SK-N-SH (cell line): ENCODE measurements at regions not wholly inside any gene's neighbourhood (a gene's known extent, or its start where the extent isn't known, plus 50 kb on each side); places are given as distances from the start of the nearest gene placed in this dataset.
A peak's percentile ranks its signal among the peaks of the same experiment; 100 is the strongest.

ENCODE experiments used
- CTCF ChIA-PET: fragments of 300-600, 350-600 bp; formaldehyde crosslinking; extraction: SDS; loops from one replicate; lab custom pipeline; 2021; lab: Yijun Ruan, JAX
- POLR2A ChIA-PET: fragments of 350-600 bp; sonication (Branson Sonifier 250); formaldehyde crosslinking; extraction: SDS; loops from one replicate; lab custom pipeline; 2020; ENCODE audit warnings: antibody characterized with exemption, inconsistent platforms; lab: Yijun Ruan, JAX
- DNase-seq: peaks from one replicate; pipeline ENCODE4 v3.0.0; 2012
- H2AFZ ChIP-seq: fragments of 200-600 bp; sonication (generic); 2 replicates; pipeline ENCODE4 v1.8.1; 2016; ENCODE audit warnings: antibody characterized with exemption, mild to moderate bottlenecking, low read depth
- H3F3A ChIP-seq: fragments of 200-600 bp; sonication (generic); replicated peaks from 2 replicates; pipeline ENCODE3; 2016; ENCODE audit warnings: antibody characterized with exemption, mild to moderate bottlenecking; ENCODE audit not compliant: insufficient read depth
- H3K27ac ChIP-seq, 2 experiments: fragments of 200-500 bp in 1 of 2; fragments of 200-600 bp in 1 of 2; sonication (Bioruptor generic) in 1 of 2; sonication (generic), shearing (Covaris generic) in 1 of 2; 2 replicates each; pipeline versions ENCODE4 v1.5.1 to v1.6.1; 2014 to 2016; ENCODE audit warnings: low read depth in 2 of 2, inconsistent platforms in 1 of 2, low read length in 1 of 2, mild to moderate bottlenecking in 1 of 2, mixed read lengths in 1 of 2
- H3K27me3 ChIP-seq: fragments of 200-600 bp; sonication (generic), shearing (Covaris generic); 2 replicates; pipeline ENCODE4 v1.6.1; 2016; ENCODE audit warnings: mixed run types; ENCODE audit not compliant: insufficient read depth
- H3K36me3 ChIP-seq, 2 experiments: fragments of 200-500 bp in 1 of 2; fragments of 200-600 bp in 1 of 2; sonication (Bioruptor generic) in 1 of 2; sonication (generic) in 1 of 2; replicated peaks in 1 of 2; 2 replicates each; pipeline versions ENCODE3 to v1.5.1; 2014 to 2016; ENCODE audit warnings: low read length in 1 of 2, mild to moderate bottlenecking in 1 of 2; ENCODE audit not compliant: insufficient read depth in 2 of 2, control insufficient read depth in 1 of 2
- H3K4me1 ChIP-seq, 2 experiments: fragments of 200-500 bp in 1 of 2; fragments of 200-600 bp in 1 of 2; sonication (Bioruptor generic) in 1 of 2; sonication (generic), shearing (Covaris generic) in 1 of 2; 2 replicates each; pipeline versions ENCODE4 v1.5.1 to v1.6.1; 2014 to 2016; ENCODE audit warnings: low read depth in 1 of 2, low read length in 1 of 2, mixed run types in 1 of 2; ENCODE audit not compliant: insufficient read depth in 2 of 2, control insufficient read depth in 1 of 2
- H3K4me2 ChIP-seq: fragments of 200-600 bp; sonication (generic), shearing (Covaris generic); 2 replicates; pipeline ENCODE4 v1.6.1; 2017; ENCODE audit warnings: mixed run types
- H3K4me3 ChIP-seq, 2 experiments: fragments of 200-500 bp in 1 of 2; fragments of 200-600 bp in 1 of 2; sonication (Bioruptor generic) in 1 of 2; sonication (generic), shearing (Covaris generic) in 1 of 2; 2 replicates each; pipeline versions ENCODE4 v1.5.1 to v1.8.1; 2014 to 2016; ENCODE audit warnings: low read depth in 2 of 2, inconsistent platforms in 1 of 2, low read length in 1 of 2, mild to moderate bottlenecking in 1 of 2, mixed read lengths in 1 of 2, moderate library complexity in 1 of 2
- H3K79me2 ChIP-seq: fragments of 200-600 bp; sonication (generic); 2 replicates; pipeline ENCODE4 v1.8.1; 2017; ENCODE audit warnings: mild to moderate bottlenecking; ENCODE audit not compliant: insufficient read depth
- H3K9ac ChIP-seq: fragments of 200-600 bp; sonication (generic); 2 replicates; pipeline ENCODE4 v1.6.1; 2017; ENCODE audit warnings: mixed run types
- H3K9me2 ChIP-seq: fragments of 200-600 bp; sonication (generic); 2 replicates; pipeline ENCODE4 v1.6.1; 2017; ENCODE audit warnings: mixed run types
- H3K9me3 ChIP-seq: fragments of 200-600 bp; sonication (generic); 2 replicates; pipeline ENCODE4 v1.6.1; 2017; ENCODE audit warnings: mixed run types, mild to moderate bottlenecking, moderate library complexity
- H4K20me1 ChIP-seq: fragments of 200-600 bp; sonication (generic); 2 replicates; pipeline ENCODE4 v1.6.1; 2017; ENCODE audit warnings: mild to moderate bottlenecking, mixed run types; ENCODE audit not compliant: insufficient read depth
- EP300 ChIP-seq, 2 experiments: IDR thresholded peaks; 2 replicates each; pipeline versions ENCODE4 v1.4.0 to v1.6.1; 2012; ENCODE audit warnings: borderline replicate concordance in 1 of 2, low read depth in 1 of 2, low read length in 1 of 2
- GATA2 ChIP-seq: sonication (generic); formaldehyde crosslinking; IDR thresholded peaks from 2 replicates; pipeline ENCODE4 v1.5.0; 2020; ENCODE audit warnings: mild to moderate bottlenecking, missing genetic modification reagents
- NFIC ChIP-seq: IDR thresholded peaks from 2 replicates; pipeline ENCODE4 v1.4.0; 2012; ENCODE audit warnings: borderline replicate concordance
- POLR2AphosphoS5 ChIP-seq: IDR thresholded peaks from 2 replicates; pipeline ENCODE4 v1.6.1; 2012; ENCODE audit warnings: low read depth, low read length
- RAD21 ChIP-seq: IDR thresholded peaks from 2 replicates; pipeline ENCODE4 v1.6.1; 2012; ENCODE audit warnings: mild to moderate bottlenecking, low read length
- RCOR1 ChIP-seq: fragments of 150-350 bp; IDR thresholded peaks from 2 replicates; pipeline ENCODE4 v1.6.1; 2017; ENCODE audit warnings: antibody characterized with exemption, low read length
- SIN3A ChIP-seq: IDR thresholded peaks from 2 replicates; pipeline ENCODE4 v1.6.1; 2012; ENCODE audit warnings: low read depth, mild to moderate bottlenecking, low read length, moderate library complexity, borderline replicate concordance
- SMC3 ChIP-seq: IDR thresholded peaks from 2 replicates; pipeline ENCODE4 v1.6.1; 2012; ENCODE audit warnings: low read depth, low read length, improper control_type of control experiment
- TAF1 ChIP-seq: IDR thresholded peaks from 2 replicates; pipeline ENCODE4 v1.6.1; 2012; ENCODE audit warnings: low read depth, mild to moderate bottlenecking, low read length, moderate library complexity, borderline replicate concordance
- TCF12 ChIP-seq: IDR thresholded peaks from 2 replicates; pipeline ENCODE4 v1.4.0; 2012
- TEAD4 ChIP-seq: IDR thresholded peaks from 2 replicates; pipeline ENCODE4 v1.4.0; 2012; ENCODE audit warnings: mild to moderate bottlenecking, borderline replicate concordance; ENCODE audit not compliant: insufficient read depth
- YY1 ChIP-seq: IDR thresholded peaks from 2 replicates; pipeline ENCODE4 v1.4.0; 2012; ENCODE audit warnings: low read depth, mild to moderate bottlenecking
- WGBS: methylation state at CpG from one replicate; pipeline ENCODE4 v1.1.6; 2017; ENCODE audit warnings: low lambda C conversion rate; 5-methylcytosine and 5-hydroxymethylcytosine counted together
- TF ChIP-seq, protein P1 (sequence below): IDR thresholded peaks from 2 replicates; pipeline ENCODE4 v1.4.0; 2012; ENCODE audit warnings: low read depth, borderline replicate concordance
- TF ChIP-seq, protein P2 (sequence below): fragments of 150-350 bp; IDR thresholded peaks from 2 replicates; pipeline ENCODE4 v1.6.1; 2017; ENCODE audit warnings: antibody characterized with exemption, low read length, low read depth, borderline replicate concordance
- TF ChIP-seq, protein P3 (sequence below): fragments of 150-350 bp; IDR thresholded peaks from 2 replicates; pipeline ENCODE4 v1.6.1; 2016; ENCODE audit warnings: mild to moderate bottlenecking, low read depth, low read length
- TF ChIP-seq, protein P4 (sequence below): IDR thresholded peaks from 2 replicates; pipeline ENCODE4 v1.6.1; 2012; ENCODE audit warnings: mild to moderate bottlenecking, low read depth, low read length, moderate library complexity
- TF ChIP-seq, protein P5 (sequence below): fragments of 200-600 bp; sonication (generic); IDR thresholded peaks from 2 replicates; pipeline ENCODE4 v1.6.1; 2017; ENCODE audit warnings: antibody characterized with exemption, mild to moderate bottlenecking, moderate library complexity

DNA sequence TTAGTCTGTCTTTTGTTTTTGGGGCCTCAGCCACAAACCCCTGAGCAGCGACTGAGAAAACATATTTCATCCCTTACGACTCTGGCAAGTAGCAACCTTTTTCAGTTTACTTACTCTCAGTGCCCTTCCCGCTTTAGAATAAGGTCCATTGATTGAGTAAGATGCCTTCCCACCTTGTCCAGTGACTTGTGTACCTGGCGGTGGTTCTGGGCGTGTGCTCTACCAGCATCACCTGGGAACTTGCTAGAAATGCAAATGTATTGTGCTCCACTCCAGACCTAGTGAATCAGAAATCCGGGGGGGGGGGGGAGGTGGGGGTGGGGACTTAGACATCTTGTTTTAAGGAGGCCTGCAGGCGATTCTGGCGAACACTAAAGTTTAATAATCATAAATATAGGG is 72.1 kb downstream of the S1PR1 start:
- Histone ChIP-seq H3K4me2 (no peak overlapping the region), H3K27ac (no peak overlapping the region), H3F3A (peaks cover 1% of the 10 kb centered on the region), H3K9me3 (no peaks in the 10 kb centered on the region), H3K9me2 (no peaks in the 10 kb centered on the region), H4K20me1 (no peaks in the 10 kb centered on the region), H3K4me3 (no peak overlapping the region), H2AFZ (no peak overlapping the region), H3K79me2 (no peaks in the 10 kb centered on the region), H3K36me3 (no peaks in the 10 kb centered on the region), H3K4me1 (no peaks in the 10 kb centered on the region; a peak in 1 of 4 replicates), H3K9ac (no peak overlapping the region), H3K27me3 (no peaks in the 10 kb centered on the region)
- 28% methylated on average over 8 of the region's 8 CpGs for WGBS
- TF ChIP-seq SMC3 (no peak), NFIC (no peak), SIN3A (no peak), EP300 (IDR thresholded peaks at IDR 0.05; ENCODE audit: borderline replicate concordance in 1 of 2, low read depth in 1 of 2, low read length in 1 of 2) (no peak), YY1 (no peak), TCF12 (no peak), TAF1 (no peak), POLR2AphosphoS5 (no peak)
- TF ChIP-seq, protein P1, sequence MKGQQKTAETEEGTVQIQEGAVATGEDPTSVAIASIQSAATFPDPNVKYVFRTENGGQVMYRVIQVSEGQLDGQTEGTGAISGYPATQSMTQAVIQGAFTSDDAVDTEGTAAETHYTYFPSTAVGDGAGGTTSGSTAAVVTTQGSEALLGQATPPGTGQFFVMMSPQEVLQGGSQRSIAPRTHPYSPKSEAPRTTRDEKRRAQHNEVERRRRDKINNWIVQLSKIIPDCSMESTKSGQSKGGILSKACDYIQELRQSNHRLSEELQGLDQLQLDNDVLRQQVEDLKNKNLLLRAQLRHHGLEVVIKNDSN: no peak
- TF ChIP-seq, protein P2, sequence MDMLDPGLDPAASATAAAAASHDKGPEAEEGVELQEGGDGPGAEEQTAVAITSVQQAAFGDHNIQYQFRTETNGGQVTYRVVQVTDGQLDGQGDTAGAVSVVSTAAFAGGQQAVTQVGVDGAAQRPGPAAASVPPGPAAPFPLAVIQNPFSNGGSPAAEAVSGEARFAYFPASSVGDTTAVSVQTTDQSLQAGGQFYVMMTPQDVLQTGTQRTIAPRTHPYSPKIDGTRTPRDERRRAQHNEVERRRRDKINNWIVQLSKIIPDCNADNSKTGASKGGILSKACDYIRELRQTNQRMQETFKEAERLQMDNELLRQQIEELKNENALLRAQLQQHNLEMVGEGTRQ: no peak
- ChIA-PET CTCF (interaction anchor here (0.6 to 3.5 kb wide), 45 partner anchors 9 to 1814 kb away, joined by 3 to 34 read pairs (median 5); no protein-coding TSS in a partner anchor), POLR2A (no interaction called here)
- DNase-seq: no peak

DNA sequence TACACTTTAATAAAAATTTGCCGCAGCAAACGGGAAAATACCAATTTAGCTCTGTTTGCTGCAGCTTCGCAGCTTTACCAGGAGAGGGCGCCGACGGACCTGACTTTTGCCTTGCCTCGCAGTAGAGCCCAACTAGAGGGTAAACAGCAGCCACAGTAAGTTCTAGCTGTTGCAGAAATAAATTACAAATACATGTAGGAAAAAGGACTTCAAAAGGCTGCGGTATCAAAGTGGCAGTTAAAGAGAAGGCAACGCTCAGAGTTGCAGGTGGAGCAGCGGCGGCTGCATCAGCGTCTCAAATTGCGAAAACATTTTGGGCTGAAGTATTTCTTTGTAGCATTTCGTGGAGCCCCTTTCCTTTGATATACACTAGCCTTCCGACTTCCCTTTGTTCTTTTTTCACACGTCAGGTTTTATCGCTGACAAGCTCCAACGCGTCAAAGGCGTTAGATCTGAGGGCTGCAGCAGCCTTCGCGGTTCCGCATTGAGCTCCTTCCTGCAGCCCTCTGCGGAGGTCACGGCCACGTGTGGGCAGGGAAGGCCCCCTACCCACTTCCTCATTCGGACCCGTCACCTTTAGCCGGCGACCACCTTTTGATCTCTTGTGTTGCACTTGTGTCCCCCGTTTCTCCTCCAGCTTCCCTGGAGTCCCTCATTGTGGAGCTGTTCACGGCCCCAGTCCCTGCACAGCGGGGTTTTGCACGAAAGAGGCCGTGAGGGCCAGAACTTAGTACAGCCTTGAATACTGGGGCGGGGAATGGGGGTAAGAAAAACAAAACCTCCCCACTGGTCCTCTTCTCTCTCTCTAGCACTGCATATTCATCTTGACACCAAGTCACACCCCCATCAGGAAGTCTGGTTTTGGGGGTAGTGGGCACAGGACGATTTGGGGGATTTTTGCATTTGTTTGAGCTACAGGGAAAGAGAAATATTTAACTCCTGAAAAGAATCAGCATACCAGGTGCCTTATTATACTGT is 72.8 kb downstream of the S1PR1 start:
- Histone ChIP-seq H3K27ac (no peak overlapping the region), H3K4me3 (no peak overlapping the region; a peak in 1 of 4 replicates)
- CTCF ChIA-PET: interaction anchor here (0.6 to 3.5 kb wide), 53 partner anchors 8 to 1814 kb away, joined by 3 to 34 read pairs (median 4); no protein-coding TSS in a partner anchor

More for the DNA sequence above, 72.8 kb downstream of the S1PR1 start:
- no peak overlapping the region for H2AFZ ChIP-seq
- H3K9ac ChIP-seq: no peak overlapping the region
- H4K20me1 ChIP-seq: no peaks in the 10 kb centered on the region
- 56% methylated on average over 37 of the region's 37 CpGs for WGBS
- H3F3A ChIP-seq: no peaks in the 10 kb centered on the region
- no peaks in the 10 kb centered on the region for H3K27me3 ChIP-seq
- POLR2A ChIA-PET: no interaction called here
- peak; percentile 66 for DNase-seq
- H3K4me1 ChIP-seq: no peaks in the 10 kb centered on the region; a peak in 1 of 4 replicates
- no peaks in the 10 kb centered on the region for H3K9me2 ChIP-seq
- no peaks in the 10 kb centered on the region for H3K79me2 ChIP-seq
- no peaks in the 10 kb centered on the region for H3K9me3 ChIP-seq
- TF ChIP-seq GATA2 (CRISPR knock-in tag): no peak
- no peak for TF ChIP-seq NFIC
- no peak for TF ChIP-seq RCOR1
- TF ChIP-seq, protein P3, sequence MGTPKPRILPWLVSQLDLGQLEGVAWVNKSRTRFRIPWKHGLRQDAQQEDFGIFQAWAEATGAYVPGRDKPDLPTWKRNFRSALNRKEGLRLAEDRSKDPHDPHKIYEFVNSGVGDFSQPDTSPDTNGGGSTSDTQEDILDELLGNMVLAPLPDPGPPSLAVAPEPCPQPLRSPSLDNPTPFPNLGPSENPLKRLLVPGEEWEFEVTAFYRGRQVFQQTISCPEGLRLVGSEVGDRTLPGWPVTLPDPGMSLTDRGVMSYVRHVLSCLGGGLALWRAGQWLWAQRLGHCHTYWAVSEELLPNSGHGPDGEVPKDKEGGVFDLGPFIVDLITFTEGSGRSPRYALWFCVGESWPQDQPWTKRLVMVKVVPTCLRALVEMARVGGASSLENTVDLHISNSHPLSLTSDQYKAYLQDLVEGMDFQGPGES: no peak
- no peak for TF ChIP-seq TEAD4
- peak; percentile 80 for TF ChIP-seq SMC3
- TF ChIP-seq, protein P4, sequence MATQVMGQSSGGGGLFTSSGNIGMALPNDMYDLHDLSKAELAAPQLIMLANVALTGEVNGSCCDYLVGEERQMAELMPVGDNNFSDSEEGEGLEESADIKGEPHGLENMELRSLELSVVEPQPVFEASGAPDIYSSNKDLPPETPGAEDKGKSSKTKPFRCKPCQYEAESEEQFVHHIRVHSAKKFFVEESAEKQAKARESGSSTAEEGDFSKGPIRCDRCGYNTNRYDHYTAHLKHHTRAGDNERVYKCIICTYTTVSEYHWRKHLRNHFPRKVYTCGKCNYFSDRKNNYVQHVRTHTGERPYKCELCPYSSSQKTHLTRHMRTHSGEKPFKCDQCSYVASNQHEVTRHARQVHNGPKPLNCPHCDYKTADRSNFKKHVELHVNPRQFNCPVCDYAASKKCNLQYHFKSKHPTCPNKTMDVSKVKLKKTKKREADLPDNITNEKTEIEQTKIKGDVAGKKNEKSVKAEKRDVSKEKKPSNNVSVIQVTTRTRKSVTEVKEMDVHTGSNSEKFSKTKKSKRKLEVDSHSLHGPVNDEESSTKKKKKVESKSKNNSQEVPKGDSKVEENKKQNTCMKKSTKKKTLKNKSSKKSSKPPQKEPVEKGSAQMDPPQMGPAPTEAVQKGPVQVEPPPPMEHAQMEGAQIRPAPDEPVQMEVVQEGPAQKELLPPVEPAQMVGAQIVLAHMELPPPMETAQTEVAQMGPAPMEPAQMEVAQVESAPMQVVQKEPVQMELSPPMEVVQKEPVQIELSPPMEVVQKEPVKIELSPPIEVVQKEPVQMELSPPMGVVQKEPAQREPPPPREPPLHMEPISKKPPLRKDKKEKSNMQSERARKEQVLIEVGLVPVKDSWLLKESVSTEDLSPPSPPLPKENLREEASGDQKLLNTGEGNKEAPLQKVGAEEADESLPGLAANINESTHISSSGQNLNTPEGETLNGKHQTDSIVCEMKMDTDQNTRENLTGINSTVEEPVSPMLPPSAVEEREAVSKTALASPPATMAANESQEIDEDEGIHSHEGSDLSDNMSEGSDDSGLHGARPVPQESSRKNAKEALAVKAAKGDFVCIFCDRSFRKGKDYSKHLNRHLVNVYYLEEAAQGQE: no peak
- peak; percentile 91 for TF ChIP-seq RAD21
- TF ChIP-seq, protein P5, sequence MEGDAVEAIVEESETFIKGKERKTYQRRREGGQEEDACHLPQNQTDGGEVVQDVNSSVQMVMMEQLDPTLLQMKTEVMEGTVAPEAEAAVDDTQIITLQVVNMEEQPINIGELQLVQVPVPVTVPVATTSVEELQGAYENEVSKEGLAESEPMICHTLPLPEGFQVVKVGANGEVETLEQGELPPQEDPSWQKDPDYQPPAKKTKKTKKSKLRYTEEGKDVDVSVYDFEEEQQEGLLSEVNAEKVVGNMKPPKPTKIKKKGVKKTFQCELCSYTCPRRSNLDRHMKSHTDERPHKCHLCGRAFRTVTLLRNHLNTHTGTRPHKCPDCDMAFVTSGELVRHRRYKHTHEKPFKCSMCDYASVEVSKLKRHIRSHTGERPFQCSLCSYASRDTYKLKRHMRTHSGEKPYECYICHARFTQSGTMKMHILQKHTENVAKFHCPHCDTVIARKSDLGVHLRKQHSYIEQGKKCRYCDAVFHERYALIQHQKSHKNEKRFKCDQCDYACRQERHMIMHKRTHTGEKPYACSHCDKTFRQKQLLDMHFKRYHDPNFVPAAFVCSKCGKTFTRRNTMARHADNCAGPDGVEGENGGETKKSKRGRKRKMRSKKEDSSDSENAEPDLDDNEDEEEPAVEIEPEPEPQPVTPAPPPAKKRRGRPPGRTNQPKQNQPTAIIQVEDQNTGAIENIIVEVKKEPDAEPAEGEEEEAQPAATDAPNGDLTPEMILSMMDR: peak; percentile 96
- no peaks in the 10 kb centered on the region for H3K36me3 ChIP-seq
- no peak overlapping the region for H3K4me2 ChIP-seq
